Prostate gland (tissue), 2 donors: ENCODE measurements at regions not wholly inside any gene's neighbourhood (a gene's known extent, or its start where the extent isn't known, plus 50 kb on each side); places are given as distances from the start of the nearest gene placed in this dataset.

Experiments used
- POLR2A ChIP-seq: fragments of 450-650 bp; IDR thresholded peaks from one replicate; pipeline ENCODE4 v1.6.1; 2016; ENCODE audit warnings: antibody characterized with exemption, mild to moderate bottlenecking
- POLR2AphosphoS5 ChIP-seq: sonication (generic); formaldehyde crosslinking; IDR thresholded peaks from one replicate; pipeline ENCODE4 v1.6.1; 2017; ENCODE audit warnings: antibody characterized with exemption
- TF ChIP-seq, protein P1 (sequence below), 4 experiments: fragments of 200-600 bp in 2 of 4; fragments of 450-650 bp in 2 of 4; sonication (generic) in 2 of 4; IDR thresholded peaks; 1 replicate in 3 of 4; 2 replicates in 1 of 4; pipeline ENCODE4 v1.5.1; 2016 to 2019; ENCODE audit warnings: antibody characterized with exemption in 4 of 4, mild to moderate bottlenecking in 2 of 4, moderate library complexity in 2 of 4

DNA sequence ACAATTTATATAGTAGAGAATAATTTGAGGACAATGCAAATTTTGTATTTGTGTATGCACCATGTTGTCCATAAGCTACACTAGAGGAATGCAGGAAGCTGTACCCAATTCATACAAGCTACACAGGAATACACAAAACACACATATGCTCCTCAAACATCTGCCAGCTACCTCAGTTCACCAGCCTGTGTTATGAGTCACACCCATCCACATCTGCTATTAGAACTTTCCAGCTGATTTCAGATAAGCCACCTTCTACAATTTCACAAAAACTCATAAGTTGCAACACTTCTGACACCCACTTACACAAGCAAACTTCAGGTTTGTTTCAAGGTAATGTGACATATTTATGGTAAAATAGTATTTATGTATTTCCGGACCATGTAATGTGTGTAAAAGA, 438.9 kb downstream of the SATB2 start:
- TF ChIP-seq, protein P1, sequence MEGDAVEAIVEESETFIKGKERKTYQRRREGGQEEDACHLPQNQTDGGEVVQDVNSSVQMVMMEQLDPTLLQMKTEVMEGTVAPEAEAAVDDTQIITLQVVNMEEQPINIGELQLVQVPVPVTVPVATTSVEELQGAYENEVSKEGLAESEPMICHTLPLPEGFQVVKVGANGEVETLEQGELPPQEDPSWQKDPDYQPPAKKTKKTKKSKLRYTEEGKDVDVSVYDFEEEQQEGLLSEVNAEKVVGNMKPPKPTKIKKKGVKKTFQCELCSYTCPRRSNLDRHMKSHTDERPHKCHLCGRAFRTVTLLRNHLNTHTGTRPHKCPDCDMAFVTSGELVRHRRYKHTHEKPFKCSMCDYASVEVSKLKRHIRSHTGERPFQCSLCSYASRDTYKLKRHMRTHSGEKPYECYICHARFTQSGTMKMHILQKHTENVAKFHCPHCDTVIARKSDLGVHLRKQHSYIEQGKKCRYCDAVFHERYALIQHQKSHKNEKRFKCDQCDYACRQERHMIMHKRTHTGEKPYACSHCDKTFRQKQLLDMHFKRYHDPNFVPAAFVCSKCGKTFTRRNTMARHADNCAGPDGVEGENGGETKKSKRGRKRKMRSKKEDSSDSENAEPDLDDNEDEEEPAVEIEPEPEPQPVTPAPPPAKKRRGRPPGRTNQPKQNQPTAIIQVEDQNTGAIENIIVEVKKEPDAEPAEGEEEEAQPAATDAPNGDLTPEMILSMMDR (IDR thresholded peaks at IDR 0.05): no peak
- TF ChIP-seq POLR2A: no peak
- no peak for TF ChIP-seq POLR2AphosphoS5
